GM21786 (cell line): ENCODE measurements at regions not wholly inside any gene's neighbourhood (a gene's known extent, or its start where the extent isn't known, plus 50 kb on each side); places are given as distances from the start of the nearest gene placed in this dataset.

Source experiments
- ATAC-seq: cut with Tn5 transposase; IDR thresholded peaks from one replicate; pipeline ENCODE4 v1.9.1; 2021; ENCODE audit not compliant: unreplicated experiment

DNA sequence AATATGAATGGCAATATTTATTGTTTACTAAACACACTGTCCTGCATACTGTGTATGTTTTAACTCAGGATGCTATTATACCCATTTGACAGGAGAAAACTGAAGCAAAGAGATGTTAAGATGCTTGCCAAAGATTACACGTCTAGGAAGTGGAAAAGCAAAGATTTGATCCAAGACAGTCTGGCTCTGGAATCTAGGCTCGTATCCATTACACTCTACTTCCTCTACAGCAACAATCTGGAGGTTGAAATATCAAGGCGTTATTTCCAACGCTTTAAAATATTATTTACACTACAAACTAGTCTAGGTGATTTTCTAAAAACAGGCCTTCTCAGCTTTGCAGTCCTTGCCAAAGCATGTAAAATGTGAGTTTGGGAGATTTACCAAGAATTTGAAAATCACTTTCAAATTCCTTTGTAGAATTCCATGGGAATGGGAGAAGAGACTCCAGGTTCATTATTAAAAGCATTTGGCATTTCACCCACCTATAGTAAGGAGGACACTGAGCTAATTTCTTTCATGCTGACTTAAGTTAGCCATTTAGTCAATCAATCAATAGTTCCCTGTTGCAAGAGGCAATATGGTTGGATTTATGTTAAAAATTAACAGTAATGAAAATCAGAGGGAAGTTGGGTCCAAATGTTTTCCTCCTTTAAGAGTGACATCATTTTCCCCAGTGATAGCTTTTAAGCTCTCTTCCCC is 356.3 kb upstream of the SMARCA2 start:
- ATAC-seq: no peak

DNA sequence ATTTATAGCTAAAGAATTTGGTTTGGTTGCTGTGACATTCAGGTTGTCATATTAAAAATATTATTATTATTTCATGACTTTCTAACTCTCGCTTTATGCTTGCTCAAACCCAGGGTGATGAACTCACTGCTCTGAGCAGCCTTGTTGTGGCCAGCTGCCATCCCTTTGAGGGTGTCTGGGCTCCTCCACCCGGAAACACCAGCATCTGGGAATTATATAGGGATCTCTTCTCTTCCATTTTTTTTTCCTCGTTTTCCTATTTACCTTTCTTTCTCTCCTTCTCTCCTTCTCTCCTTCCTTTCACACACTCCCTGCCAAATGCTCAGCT is 355.8 kb upstream of the SMARCA2 start:
- no peak for ATAC-seq

DNA sequence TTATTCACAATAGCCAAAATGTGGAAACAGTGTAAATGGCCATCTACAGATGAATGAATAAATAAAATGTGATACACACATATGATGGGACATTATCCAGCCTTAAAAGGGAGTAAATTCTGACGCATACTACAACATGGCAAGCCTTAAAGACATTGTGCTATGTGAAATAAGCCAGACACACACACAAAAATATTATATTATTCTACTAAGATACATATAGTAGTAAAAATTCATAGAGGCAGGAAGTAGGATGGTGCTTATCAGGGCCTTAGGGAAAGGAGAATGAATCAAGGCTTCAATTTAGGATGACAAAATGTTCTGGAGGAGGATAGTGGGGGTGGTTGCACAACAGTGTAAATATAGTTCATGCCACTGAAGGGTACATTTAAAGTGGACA is 346.7 kb upstream of the SMARCA2 start:
- no peak for ATAC-seq

DNA sequence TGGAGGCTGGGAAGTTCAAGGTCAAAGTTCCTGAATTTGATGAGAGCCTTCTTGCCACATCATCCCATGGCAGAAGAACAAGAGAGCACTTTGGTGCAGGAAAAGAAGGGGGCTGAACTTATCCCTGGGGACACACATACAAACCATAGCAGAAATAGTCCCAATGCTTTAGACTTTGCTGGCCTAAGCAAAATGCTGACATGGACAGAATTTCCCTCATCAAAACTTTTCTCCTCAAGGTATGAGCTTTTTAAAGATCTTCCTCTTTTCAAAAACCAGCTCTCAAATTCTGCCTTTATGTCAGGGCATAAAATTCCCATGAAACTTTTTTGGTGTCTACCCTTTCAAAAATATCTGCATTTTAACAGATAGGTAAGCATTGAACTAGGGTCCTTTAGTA is 341.8 kb upstream of the SMARCA2 start:
- ATAC-seq: no peak

DNA sequence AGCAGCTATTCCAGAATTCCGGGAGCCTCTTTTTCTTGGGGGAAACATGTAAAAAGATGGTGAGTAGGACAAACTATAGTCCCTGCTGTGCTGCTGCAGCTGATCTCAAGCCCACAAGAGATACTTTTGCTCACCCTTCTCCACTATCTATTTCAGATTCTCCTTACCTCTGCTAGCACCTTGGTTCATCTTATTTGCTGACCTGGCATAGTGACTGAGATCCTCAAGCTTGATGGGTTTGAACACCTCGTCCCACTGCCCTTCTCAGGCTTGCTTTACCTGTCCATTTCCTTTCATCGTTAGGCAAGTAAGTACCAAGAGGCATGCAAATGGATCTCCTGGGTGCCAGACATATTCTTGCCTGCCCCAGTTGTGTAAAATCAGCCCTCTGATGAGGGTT is 338.4 kb upstream of the SMARCA2 start:
- no peak for ATAC-seq

DNA sequence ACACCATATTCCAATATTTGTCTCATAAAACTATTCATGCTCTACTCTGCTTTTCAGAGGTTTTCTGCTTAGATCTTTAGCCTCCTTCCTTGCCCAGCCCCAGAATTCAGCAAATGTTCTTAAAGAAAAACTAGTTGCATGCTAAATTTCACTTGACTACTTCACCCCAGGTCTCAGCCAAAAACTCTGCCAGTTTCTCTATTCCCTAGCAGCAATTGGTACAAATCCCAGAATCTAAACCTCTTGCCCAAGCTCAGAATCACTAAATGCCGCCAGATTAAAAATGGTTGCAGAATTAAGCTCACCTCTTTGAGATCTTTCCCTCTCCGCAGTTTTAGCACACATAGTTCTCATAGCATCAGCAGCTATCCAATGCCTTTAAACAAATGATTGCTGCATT is 331.2 kb upstream of the SMARCA2 start:
- ATAC-seq: no peak

DNA sequence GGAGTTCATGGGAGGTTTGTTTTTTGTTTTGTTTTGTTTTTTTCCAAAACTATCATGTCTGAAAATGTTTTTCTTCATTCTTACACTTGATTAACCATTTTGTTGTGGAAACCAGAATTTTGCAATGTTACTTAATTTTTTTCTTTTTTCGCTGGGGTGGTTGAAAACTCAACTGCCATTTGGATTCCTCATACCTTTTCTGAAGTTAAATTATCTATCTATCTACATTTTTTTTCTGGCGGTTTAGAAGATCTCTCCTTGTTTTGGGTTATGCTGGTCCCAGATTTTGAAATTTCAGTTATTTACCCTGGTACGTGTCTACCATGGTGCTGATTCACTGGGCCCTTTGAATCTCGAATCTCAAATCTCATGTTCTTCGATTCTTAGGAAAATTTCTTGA is 316.2 kb upstream of the SMARCA2 start:
- ATAC-seq: no peak

DNA sequence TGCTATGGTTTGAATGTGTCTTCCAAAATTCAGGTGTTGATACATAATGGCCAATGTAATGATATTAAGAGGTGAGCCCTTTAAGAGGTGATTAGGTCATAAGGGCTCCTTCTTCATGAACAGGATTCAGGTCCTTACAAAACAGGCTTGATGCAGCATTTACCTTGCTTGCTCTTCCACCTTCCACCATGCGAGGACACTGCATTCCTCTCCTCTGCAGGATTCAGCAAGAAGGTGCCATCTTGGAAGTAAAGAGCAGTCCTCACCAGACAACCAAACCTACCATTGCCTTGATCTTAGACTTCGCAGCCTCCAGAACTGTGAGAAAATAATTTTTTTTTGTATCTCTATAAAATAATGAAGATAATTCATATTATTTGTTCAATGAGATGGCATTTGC is 314.0 kb upstream of the SMARCA2 start:
- no peak for ATAC-seq

DNA sequence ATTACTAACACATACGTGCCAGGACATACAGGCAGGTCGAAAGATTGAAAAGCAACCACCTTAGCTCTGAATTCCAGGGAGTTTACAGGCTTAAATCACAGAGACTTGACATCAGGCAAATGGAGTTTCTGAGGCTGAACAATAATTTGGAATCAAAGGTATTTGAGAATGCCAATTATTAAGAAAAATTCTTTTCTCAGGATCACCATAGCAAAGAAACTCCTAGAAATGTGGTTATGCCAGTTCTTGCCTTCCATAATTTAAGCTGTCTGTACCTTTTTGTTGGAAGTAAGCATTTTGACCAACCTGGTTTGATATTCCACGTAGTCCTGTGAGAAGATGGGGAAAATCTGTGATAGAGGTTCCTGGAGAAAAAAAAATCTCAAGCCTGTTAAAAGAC is 312.4 kb upstream of the SMARCA2 start:
- ATAC-seq: no peak

DNA sequence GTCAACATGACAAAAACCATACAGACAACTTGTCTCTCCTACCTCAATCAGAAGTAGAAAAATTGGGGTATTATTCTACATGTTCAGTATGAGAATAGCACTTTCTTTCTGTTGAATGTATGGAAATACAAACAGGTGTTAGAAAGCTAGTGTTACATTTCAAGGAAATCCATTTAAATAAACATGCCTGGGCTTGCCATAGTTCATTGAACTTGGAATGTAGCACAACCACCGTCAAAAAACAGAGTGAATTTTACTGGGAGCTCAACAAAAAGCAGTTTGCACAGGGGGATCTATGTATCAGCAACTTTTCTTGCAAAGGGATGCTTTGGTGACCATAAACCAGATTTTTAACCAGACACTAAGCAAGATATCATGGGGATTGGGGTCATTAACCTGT is 307.9 kb upstream of the SMARCA2 start:
- ATAC-seq: no peak

DNA sequence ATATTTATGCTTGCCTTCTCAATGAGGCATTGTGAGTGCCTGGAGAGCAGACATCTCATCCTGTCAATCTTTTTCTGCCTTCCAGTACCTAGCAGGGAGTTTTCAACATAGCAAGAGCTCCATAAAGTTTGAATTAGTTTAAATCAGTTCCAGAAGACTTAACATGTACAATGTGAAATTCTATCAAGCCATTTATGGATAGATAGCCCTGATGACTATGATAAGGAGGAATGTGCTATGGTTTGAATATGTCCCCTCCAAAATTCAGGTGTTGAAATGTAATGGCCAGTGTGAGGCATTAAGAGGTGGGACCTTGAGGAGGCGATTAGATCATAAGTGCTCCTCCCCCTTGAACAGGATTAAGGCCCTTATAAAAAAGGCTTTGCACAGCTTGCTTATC is 306.9 kb upstream of the SMARCA2 start:
- no peak for ATAC-seq

DNA sequence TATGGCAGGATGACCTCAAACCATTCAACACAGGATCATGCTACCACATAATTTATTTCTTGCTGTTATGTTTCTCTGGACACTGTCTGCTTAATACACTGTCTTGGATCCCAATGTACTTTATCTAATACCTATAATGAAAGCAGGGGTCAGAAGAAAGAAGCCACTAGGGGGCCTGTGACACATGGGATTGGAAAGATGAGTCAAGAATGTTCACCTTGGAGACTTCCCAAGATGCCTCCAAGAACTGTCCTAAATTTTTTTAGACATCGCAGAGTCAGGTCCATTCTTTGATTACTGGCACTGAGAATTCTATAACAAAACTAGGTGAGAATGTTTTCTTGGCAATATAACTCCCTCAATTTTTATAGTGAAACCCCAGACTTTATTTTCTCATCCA is 305.8 kb upstream of the SMARCA2 start:
- no peak for ATAC-seq

DNA sequence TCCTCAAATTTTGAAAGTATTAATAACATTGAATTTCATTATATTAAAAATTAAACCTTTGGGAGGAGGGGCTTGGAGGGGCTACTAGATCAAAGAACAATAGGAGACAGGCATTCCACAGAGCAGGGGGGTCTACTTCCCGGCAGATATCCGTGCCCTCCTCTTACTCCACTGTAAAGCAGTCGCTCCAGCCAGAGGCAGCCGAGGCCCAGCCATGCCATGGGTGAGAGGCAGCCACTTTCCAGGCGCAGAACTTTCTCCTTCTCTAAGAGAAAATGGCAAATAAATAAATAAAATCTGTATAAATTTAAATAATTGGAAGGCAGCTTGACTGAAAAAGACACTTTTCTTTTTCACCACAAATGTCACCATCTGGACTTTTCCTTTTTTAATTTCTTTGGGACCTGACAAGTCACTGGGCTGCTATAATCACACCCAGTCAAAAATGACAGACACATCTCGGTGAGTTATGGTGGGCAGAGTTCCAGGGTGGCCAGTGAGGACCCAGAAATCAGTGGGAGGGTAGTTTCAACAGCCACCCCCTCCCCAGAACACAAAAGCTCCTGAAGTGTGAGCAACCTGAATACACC is 302.2 kb upstream of the SMARCA2 start:
- ATAC-seq: no peak

DNA sequence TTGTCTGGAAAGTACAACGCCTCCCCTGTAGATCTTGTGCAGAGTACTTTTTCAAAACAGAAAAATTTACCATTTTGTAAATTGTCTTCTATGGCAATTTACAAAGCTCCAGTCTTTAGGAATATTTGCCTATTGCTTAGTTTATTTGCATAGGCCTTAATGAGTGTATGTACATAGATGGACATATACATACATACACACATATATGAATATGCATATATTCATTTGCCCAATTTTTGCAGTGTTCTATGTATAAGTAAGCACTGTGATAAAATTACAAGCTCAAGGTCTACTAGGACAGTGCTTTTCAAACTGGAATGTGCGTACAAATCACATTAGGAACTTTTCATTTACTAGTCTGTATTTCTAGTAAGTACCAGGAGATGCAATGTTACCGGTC is 301.3 kb upstream of the SMARCA2 start:
- no peak for ATAC-seq

DNA sequence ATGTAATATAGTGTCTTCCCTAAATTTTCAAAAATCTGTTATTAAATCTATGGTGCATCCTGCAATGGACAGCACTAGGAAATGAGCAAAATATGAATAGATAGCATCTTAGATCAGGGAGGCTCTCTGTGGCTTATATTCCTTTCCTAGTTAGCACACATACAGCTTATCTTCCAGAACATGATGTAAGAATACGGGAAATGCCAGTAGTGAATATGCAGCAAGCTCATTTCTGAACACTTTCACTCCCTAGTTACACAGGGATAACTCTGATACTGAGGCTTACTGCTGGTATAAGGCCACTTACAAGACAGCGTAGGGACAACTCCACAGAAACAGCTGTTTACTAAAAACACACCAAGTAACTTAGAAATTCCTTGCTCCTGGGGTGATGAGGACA is 297.3 kb upstream of the SMARCA2 start:
- no peak for ATAC-seq

DNA sequence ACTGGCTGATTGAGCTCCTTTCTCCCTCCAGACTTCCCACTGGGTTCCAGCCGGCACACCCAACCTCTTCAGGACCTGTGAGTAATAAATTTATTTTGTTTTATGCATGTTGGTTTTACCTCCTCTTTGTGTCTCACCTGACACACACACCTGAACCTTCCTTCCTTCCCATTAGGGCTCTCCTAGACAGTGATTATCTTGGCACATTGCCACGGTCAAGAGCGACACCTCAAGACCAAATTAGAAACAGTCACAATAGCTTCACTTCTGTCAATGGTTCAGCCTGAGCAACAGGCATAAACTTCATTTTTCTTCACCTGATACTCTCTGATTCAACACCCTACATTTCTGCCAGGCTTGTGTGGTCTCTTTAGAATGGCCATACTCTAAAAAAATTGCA is 296.3 kb upstream of the SMARCA2 start:
- ATAC-seq: no peak

DNA sequence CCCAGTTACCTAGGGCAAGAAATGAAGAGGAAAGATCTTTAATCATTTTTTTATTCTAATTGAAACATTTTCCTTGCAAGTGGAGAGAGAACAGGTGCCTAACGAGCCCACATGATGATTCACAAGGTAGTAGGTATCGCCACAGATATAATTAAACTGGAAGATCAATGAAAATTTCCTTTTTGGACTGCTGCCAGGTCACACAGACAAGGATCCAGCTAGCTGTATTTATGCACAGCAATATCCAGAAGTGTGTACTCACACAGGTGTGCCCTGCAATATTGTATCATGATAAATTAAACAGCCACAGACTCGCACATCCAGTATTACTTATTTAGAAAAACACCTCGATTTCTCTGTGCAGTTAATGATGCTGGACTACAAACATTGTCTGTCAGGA is 294.0 kb upstream of the SMARCA2 start:
- no peak for ATAC-seq

DNA sequence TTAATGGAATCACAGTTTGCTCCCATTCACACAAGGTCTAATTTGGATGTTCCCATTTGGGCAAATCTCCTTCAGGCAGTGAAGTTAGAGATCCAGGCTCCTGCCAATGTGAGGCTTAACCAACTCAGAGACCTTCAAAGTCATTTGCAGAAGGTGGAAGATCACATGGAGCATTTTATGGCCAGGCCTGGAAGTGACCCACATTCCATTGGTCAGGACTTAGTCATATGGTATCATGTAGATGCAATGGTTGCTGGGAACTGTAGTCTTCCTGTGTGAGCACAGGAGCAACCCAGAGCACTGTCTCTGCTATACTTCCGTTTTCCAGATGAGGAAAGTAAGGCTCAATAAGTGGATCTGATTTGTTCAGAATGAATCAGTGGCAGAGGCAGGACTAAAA is 292.7 kb upstream of the SMARCA2 start:
- ATAC-seq: no peak

DNA sequence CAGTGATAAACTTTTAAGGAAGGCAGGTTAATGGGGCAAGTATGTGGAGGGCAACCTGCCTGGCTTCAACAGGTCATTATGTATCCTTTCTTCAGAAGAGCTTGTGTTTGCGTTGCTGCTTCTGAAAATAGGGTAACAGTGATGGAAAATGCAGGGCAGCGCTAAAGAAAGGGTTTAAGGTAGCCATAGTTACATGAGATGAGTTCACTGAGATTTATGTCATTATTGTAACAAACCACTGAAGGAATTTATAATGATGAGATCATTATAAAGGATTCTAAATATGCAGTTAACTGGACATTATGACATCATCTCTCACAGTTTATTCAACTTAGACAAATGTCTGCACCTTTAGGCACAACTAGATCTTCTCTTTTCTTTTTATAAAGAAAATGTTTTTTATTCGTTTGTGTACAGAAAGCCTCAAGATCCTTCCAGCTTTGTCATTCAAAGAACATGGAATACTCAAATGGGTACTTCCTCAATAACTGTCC is 291.6 kb upstream of the SMARCA2 start:
- ATAC-seq: no peak

DNA sequence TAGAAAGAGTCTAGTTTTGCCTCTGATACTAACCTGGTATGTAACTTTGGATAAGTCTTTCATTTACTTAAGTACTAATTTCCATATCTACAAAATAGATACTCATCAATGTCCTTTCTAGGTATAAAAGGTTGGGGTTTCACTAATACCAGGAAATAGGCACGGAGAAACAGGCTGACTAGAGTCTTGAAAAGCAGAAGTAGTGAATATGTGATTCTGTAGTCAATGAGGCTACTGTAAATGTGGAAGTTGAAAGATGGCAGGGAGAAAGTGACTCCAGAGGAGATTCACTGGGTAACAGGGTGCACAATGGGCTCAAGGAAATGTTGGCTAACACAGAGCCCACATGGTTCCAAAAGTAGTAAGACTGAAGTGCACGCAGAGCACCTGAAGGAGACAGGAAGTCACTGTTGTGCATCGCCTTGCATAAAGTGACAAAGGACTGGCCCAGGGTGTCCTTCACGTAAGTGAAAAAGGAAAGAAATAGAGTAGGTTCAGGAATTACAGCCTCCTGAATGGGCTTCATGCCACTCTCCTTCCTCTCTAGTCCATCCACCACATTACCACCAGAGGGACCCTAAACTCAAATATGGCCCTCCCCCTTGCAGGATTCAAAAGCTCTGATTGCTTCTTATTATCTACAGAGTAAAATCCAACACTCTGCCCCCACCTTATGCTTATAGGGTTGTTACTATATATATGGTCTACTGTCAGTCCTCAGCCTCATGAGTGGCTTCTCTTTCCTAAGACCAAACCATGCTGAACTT is 288.0 kb upstream of the SMARCA2 start:
- ATAC-seq: peak; percentile 52

DNA sequence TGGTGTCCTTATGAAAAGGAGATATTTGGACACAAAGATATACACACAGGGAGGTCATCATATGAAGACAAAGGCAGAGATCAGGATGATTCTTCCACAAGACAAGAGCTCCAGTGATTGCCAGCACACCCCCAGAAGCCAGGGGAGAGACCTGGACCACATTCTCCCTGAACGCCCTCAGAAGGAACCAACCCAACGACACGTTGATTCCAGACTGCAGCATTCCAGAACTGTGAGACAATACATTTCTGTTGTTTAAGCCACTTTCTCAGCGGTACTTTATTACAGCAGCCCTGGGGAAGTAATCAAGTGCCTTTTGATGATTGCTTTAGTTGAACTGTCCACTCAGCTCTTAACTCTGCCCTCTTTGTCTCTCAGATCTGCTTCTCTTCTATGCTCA is 285.5 kb upstream of the SMARCA2 start:
- no peak for ATAC-seq

DNA sequence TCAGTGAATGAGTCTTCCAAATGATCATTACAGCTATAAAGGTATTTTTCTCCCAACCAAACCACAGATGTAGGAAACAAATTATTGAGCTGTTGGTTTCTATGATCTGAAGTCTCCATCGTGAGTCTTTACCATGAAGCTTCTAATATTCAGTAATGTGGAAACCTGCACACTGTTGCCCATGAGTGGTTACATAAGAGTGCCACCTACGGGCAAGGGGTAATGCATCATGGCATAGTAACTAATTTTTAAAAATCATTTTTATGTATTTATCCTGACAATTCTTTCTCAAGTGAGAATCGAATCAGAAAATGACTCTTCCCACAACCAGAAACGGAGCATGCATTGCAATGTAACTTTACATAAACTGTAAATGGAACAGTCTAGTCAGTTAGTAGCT is 282.5 kb upstream of the SMARCA2 start:
- ATAC-seq: no peak
